B cell (primary cell): ENCODE measurements at regions not wholly inside any gene's neighbourhood (a gene's known extent, or its start where the extent isn't known, plus 50 kb on each side); places are given as distances from the start of the nearest gene placed in this dataset.

Source experiments
- ATAC-seq: fragments of 200-7000 bp; cut with Tn5 transposase; one replicate; pipeline ENCODE4 v1.10.0; 2021; ENCODE audit warnings: low read depth, mild to moderate bottlenecking, moderate number of reproducible peaks, moderate library complexity
- CTCF ChIA-PET: fragments of 350-600 bp; sonication (Branson Sonifier 250); formaldehyde crosslinking; loops from one replicate; lab custom pipeline; 2021; ENCODE audit warnings: antibody characterized with exemption, inconsistent platforms; lab: Charles Lee
- POLR2A ChIA-PET: fragments of 350-600 bp; sonication (Branson Sonifier 250); formaldehyde crosslinking; loops from one replicate; lab custom pipeline; 2021; ENCODE audit warnings: antibody characterized with exemption; lab: Charles Lee
- DNase-seq: peaks from one replicate; pipeline ENCODE4 v3.0.0; 2013
- H2AFZ ChIP-seq: 2 replicates; pipeline ENCODE4 v1.6.1; 2012; ENCODE audit warnings: mild to moderate bottlenecking, low read depth, low read length; ENCODE audit not compliant: insufficient read depth, poor library complexity, severe bottlenecking
- H3K27ac ChIP-seq, 2 donors: 1 replicate in 1 of 2; 2 replicates in 1 of 2; pipeline ENCODE4 v1.5.1; 2012 to 2013; ENCODE audit warnings: low read length in 2 of 2, mild to moderate bottlenecking in 2 of 2, moderate library complexity in 1 of 2
- H3K27me3 ChIP-seq, 4 experiments: fragments of 200-600 bp in 1 of 4; sonication (generic) in 1 of 4; replicated peaks in 1 of 4; 1 replicate in 2 of 4; 2 replicates in 2 of 4; pipeline versions ENCODE4 v1.6.1 to v1.7.0; 2013 to 2016; ENCODE audit warnings: low read length in 3 of 4, mild to moderate bottlenecking in 2 of 4, mixed read lengths in 1 of 4, moderate library complexity in 1 of 4; ENCODE audit not compliant: insufficient read depth in 4 of 4, control insufficient read depth in 3 of 4; ENCODE audit errors: control extremely low read depth in 1 of 4
- H3K36me3 ChIP-seq, 2 experiments: replicated peaks in 1 of 2; 1 replicate in 1 of 2; 2 replicates in 1 of 2; pipeline versions ENCODE4 v1.6.1 to v1.7.1; 2013; ENCODE audit warnings: low read length in 1 of 2; ENCODE audit not compliant: insufficient read depth in 2 of 2, control insufficient read depth in 1 of 2; ENCODE audit errors: control extremely low read depth in 1 of 2, extremely low read depth in 1 of 2
- H3K4me1 ChIP-seq, 2 donors: fragments of 200-600 bp in 1 of 2; sonication (generic) in 1 of 2; 1 replicate in 1 of 2; 2 replicates in 1 of 2; pipeline versions ENCODE4 v1.5.1 to v1.6.1; 2013 to 2017; ENCODE audit warnings: low read length in 2 of 2; ENCODE audit not compliant: control insufficient read depth in 2 of 2, insufficient read depth in 2 of 2
- H3K4me2 ChIP-seq: replicated peaks from 2 replicates; pipeline ENCODE3; 2012; ENCODE audit warnings: mild to moderate bottlenecking, low read depth, low read length; ENCODE audit not compliant: poor library complexity, severe bottlenecking
- H3K4me3 ChIP-seq, 5 experiments: fragments of 200-600 bp in 1 of 5; sonication (generic) in 1 of 5; 1 replicate in 3 of 5; 2 replicates in 2 of 5; pipeline versions ENCODE4 v1.5.1 to v1.7.0; 2011 to 2016; ENCODE audit warnings: low read length in 4 of 5, mild to moderate bottlenecking in 4 of 5, low read depth in 2 of 5, control low read depth in 1 of 5, moderate library complexity in 1 of 5; ENCODE audit not compliant: insufficient read depth in 1 of 5; ENCODE audit errors: control extremely low read depth in 1 of 5, extremely low read depth in 1 of 5
- H3K79me2 ChIP-seq: fragments of 200-600 bp; sonication (generic); one replicate; pipeline ENCODE4 v1.6.0; 2016; ENCODE audit warnings: low read length; ENCODE audit not compliant: control insufficient read depth, insufficient read depth
- H3K9ac ChIP-seq: fragments of 200-600 bp; sonication (generic); 2 replicates; pipeline ENCODE4 v1.6.1; 2017; ENCODE audit warnings: mild to moderate bottlenecking, low read length, moderate library complexity
- H3K9me3 ChIP-seq, 3 donors: one replicate each; pipeline versions ENCODE4 v1.6.1 to v1.7.1; 2013; ENCODE audit warnings: low read length in 2 of 3; ENCODE audit not compliant: control insufficient read depth in 2 of 3, insufficient read depth in 1 of 3; ENCODE audit errors: control extremely low read depth in 1 of 3
- H4K20me1 ChIP-seq: 2 replicates; pipeline ENCODE4 v1.6.0; 2012; ENCODE audit warnings: mild to moderate bottlenecking, low read length; ENCODE audit not compliant: insufficient read depth, control insufficient read depth, poor library complexity, severe bottlenecking
- H3K27ac Mint-ChIP-seq: one replicate; pipeline ENCODE4 v1.8.0; 2021; ENCODE audit warnings: mixed read lengths
- H3K27me3 Mint-ChIP-seq: one replicate; pipeline ENCODE4 v1.8.0; 2021; ENCODE audit warnings: mixed read lengths
- H3K4me1 Mint-ChIP-seq: one replicate; pipeline ENCODE4 v1.8.0; 2021; ENCODE audit warnings: mixed read lengths
- H3K4me3 Mint-ChIP-seq: one replicate; pipeline ENCODE4 v1.8.0; 2021; ENCODE audit warnings: mixed read lengths
- H3K9me3 Mint-ChIP-seq: one replicate; pipeline ENCODE4 v1.8.0; 2022; ENCODE audit warnings: mixed read lengths; ENCODE audit not compliant: insufficient read depth
- CTCF ChIP-seq: fragments of 200-600 bp; IDR thresholded peaks from one replicate; pipeline ENCODE4 v1.8.0; 2022; ENCODE audit warnings: antibody characterized with exemption, mild to moderate bottlenecking
- EZH2 ChIP-seq: IDR thresholded peaks from 2 replicates; pipeline ENCODE4 v1.6.1; 2012; ENCODE audit warnings: borderline replicate concordance, low read depth, mild to moderate bottlenecking, moderate library complexity, low read length; ENCODE audit not compliant: insufficient read depth, poor library complexity, severe bottlenecking
- WGBS: methylation state at CpG from one replicate; pipeline ENCODE4 v1.1.5; 2013; ENCODE audit warnings: missing lambda C conversion rate; ENCODE audit not compliant: insufficient coverage; 5-methylcytosine and 5-hydroxymethylcytosine counted together
- intact Hi-C: fragments of 100-400 bp; cut with micrococcal nuclease; formaldehyde crosslinking; loops from one replicate; pipeline ENCODE4 v1.10.0; 2022

- Mint-ChIP-seq H3K27ac (no peak overlapping the region), H3K9me3 (no peaks in the 10 kb centered on the region), H3K27me3 (peaks cover 4% of the 10 kb centered on the region), H3K4me1 (no peaks in the 10 kb centered on the region), H3K4me3 (no peak overlapping the region)
- Histone ChIP-seq H3K4me1 (no peaks in the 10 kb centered on the region), H3K4me2 (no peak overlapping the region), H4K20me1 (no peaks in the 10 kb centered on the region), H3K4me3 (no peak overlapping the region), H3K79me2 (no peaks in the 10 kb centered on the region), H3K9ac (no peak overlapping the region), H3K27me3 (no peaks in the 10 kb centered on the region), H3K9me3 (no peaks in the 10 kb centered on the region), H3K27ac (no peak overlapping the region), H2AFZ (no peak overlapping the region), H3K36me3 (no peaks in the 10 kb centered on the region)
- POLR2A ChIA-PET = no interaction called here
- WGBS = 82% methylated on average over 4 of the region's 6 CpGs
- intact Hi-C loops = no loop called here
- ATAC-seq (no peak), DNase-seq (no peak)
- CTCF ChIA-PET = no interaction called here
- no peak for TF ChIP-seq CTCF
- TF ChIP-seq EZH2 = no peak
These were observed 105.3 kb upstream of the CLDN14 start for GRCh38 chr21:36584980-36585940.

GRCh38 chr21:36587388-36587787 lies 107.5 kb upstream of the CLDN14 start:
- H3K27me3 Mint-ChIP-seq = peaks cover 8% of the 10 kb centered on the region
- no peaks in the 10 kb centered on the region for H3K79me2 ChIP-seq
- H3K9me3 ChIP-seq = no peaks in the 10 kb centered on the region
- H3K9ac ChIP-seq = no peak overlapping the region
- H3K9me3 Mint-ChIP-seq = no peaks in the 10 kb centered on the region
- 88% methylated on average over 8 of the region's 8 CpGs for WGBS
- H3K4me2 ChIP-seq = no peak overlapping the region
- H3K27ac Mint-ChIP-seq = no peak overlapping the region
- no peaks in the 10 kb centered on the region for H3K36me3 ChIP-seq
- H2AFZ ChIP-seq = no peak overlapping the region
- TF ChIP-seq CTCF (no peak), EZH2 (no peak)
- no peaks in the 10 kb centered on the region for H4K20me1 ChIP-seq
- no peaks in the 10 kb centered on the region for H3K4me1 Mint-ChIP-seq
- no peak overlapping the region for H3K4me3 Mint-ChIP-seq
- no peaks in the 10 kb centered on the region for H3K27me3 ChIP-seq
- POLR2A ChIA-PET = no interaction called here
- CTCF ChIA-PET = interaction anchor here (1.3 kb wide), 1 partner anchor 82 kb away, joined by 3 read pairs; no protein-coding TSS in a partner anchor
- intact Hi-C loops = no loop called here
- no peak overlapping the region for H3K27ac ChIP-seq
- ATAC-seq = no peak
- H3K4me1 ChIP-seq = no peaks in the 10 kb centered on the region
- no peak overlapping the region for H3K4me3 ChIP-seq
- DNase-seq = no peak
